ENCODE measurements at regions not wholly inside any gene's neighbourhood (a gene's known extent, or its start where the extent isn't known, plus 50 kb on each side); places are given as distances from the start of the nearest gene placed in this dataset.
A peak's percentile ranks its signal among the peaks of the same experiment; 100 is the strongest.

GRCh38 chr20:50385733-50386640 is 124.2 kb upstream of the PTPN1 start (continued):
- TF ChIP-seq, protein P1, sequence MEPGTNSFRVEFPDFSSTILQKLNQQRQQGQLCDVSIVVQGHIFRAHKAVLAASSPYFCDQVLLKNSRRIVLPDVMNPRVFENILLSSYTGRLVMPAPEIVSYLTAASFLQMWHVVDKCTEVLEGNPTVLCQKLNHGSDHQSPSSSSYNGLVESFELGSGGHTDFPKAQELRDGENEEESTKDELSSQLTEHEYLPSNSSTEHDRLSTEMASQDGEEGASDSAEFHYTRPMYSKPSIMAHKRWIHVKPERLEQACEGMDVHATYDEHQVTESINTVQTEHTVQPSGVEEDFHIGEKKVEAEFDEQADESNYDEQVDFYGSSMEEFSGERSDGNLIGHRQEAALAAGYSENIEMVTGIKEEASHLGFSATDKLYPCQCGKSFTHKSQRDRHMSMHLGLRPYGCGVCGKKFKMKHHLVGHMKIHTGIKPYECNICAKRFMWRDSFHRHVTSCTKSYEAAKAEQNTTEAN (CRISPR knock-in tag; IDR thresholded peaks at IDR 0.05), result no peak
- TF ChIP-seq KDM1A (IDR thresholded peaks at IDR 0.05) (peak; percentile 67 to 68), MED1 (CRISPR knock-in tag; IDR thresholded peaks at IDR 0.05; ENCODE audit: borderline replicate concordance) (no peak), CTBP1 (IDR thresholded peaks at IDR 0.05; ENCODE audit: borderline replicate concordance) (0 out of 2 replicates have a peak, but pooled peaks have one; percentile 57), KAT7 (CRISPR knock-in tag; IDR thresholded peaks at IDR 0.05; ENCODE audit: borderline replicate concordance) (no peak), RBM34 (IDR thresholded peaks at IDR 0.05; ENCODE audit: borderline replicate concordance, insufficient read depth, low read length) (no peak), PML (IDR thresholded peaks at IDR 0.05; ENCODE audit: low read length) (0 out of 2 replicates have a peak, but pooled peaks have one; percentile 25), LCOR (CRISPR knock-in tag; IDR thresholded peaks at IDR 0.05) (0 out of 2 replicates have a peak, but pooled peaks have one; percentile 15), ZNF217 (CRISPR knock-in tag; IDR thresholded peaks at IDR 0.05) (no peak), TEAD4 (IDR thresholded peaks at IDR 0.05; ENCODE audit: low read length) (peak; percentile 77; the same call in 1 of the 2 replicates), TEAD4 (CRISPR knock-in tag; IDR thresholded peaks at IDR 0.05; ENCODE audit: borderline replicate concordance) (no peak), PKNOX1 (IDR thresholded peaks at IDR 0.05) (peak; percentile 44; the same call in 1 of the 2 replicates), ADNP (tag; IDR thresholded peaks at IDR 0.05) (peak; percentile 46; the same call in 1 of the 2 replicates), KAT2B (IDR thresholded peaks at IDR 0.05; ENCODE audit: low read depth, low read length) (no peak), ZNF384 (IDR thresholded peaks at IDR 0.05; ENCODE audit: low read depth, low read length) (peak; percentile 86)
- TF ChIP-seq, protein P2, sequence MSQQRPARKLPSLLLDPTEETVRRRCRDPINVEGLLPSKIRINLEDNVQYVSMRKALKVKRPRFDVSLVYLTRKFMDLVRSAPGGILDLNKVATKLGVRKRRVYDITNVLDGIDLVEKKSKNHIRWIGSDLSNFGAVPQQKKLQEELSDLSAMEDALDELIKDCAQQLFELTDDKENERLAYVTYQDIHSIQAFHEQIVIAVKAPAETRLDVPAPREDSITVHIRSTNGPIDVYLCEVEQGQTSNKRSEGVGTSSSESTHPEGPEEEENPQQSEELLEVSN (IDR thresholded peaks at IDR 0.05; ENCODE audit: borderline replicate concordance in 1 of 2, extremely low read depth in 1 of 2, insufficient read depth in 1 of 2, insufficient read length in 1 of 2, low read depth in 1 of 2, low read length in 1 of 2, poor library complexity in 1 of 2, severe bottlenecking in 1 of 2), result peak in 1 of 2 experiments; percentile 32
- TF ChIP-seq, protein P3, sequence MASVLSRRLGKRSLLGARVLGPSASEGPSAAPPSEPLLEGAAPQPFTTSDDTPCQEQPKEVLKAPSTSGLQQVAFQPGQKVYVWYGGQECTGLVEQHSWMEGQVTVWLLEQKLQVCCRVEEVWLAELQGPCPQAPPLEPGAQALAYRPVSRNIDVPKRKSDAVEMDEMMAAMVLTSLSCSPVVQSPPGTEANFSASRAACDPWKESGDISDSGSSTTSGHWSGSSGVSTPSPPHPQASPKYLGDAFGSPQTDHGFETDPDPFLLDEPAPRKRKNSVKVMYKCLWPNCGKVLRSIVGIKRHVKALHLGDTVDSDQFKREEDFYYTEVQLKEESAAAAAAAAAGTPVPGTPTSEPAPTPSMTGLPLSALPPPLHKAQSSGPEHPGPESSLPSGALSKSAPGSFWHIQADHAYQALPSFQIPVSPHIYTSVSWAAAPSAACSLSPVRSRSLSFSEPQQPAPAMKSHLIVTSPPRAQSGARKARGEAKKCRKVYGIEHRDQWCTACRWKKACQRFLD (CRISPR knock-in tag; IDR thresholded peaks at IDR 0.05), result peak; percentile 56; the same call in 1 of the 2 replicates

All from K562 (cell line).